T-cell (primary cell): ENCODE measurements at regions not wholly inside any gene's neighbourhood (a gene's known extent, or its start where the extent isn't known, plus 50 kb on each side); places are given as distances from the start of the nearest gene placed in this dataset.

Experiments used
- ATAC-seq, 4 experiments: fragments of 200-7000 bp in 3 of 4; fragments of 150-1000 bp in 1 of 4; cut with Tn5 transposase; replicated peaks in 1 of 4; 1 replicate in 3 of 4; 2 replicates in 1 of 4; pipeline ENCODE4 v1.10.0; 2021; ENCODE audit warnings: moderate library complexity in 3 of 4, mild to moderate bottlenecking in 2 of 4, moderate number of reproducible peaks in 1 of 4
- CTCF ChIA-PET, 2 donors: fragments of 300-600 bp; sonication (Branson Sonifier 250); formaldehyde crosslinking; loops; one replicate each; lab custom pipeline; 2022; ENCODE audit warnings: antibody characterized with exemption in 2 of 2; lab: Charles Lee
- POLR2A ChIA-PET, 2 donors: fragments of 300-600 bp; sonication (Branson Sonifier 250); formaldehyde crosslinking; loops; one replicate each; lab custom pipeline; 2022; ENCODE audit warnings: antibody characterized with exemption in 2 of 2; lab: Charles Lee
- DNase-seq, 35 experiments: peaks; one replicate each; pipeline versions ENCODE4 v3.0.0 to v3.0.0-alpha.2; 2013 to 2023
- H3K27ac ChIP-seq: one replicate; pipeline ENCODE4 v1.5.1; 2013; ENCODE audit warnings: low read length
- H3K27me3 ChIP-seq, 2 experiments: replicated peaks in 1 of 2; 1 replicate in 1 of 2; 2 replicates in 1 of 2; pipeline versions ENCODE4 v1.6.1 to v1.7.0; 2013; ENCODE audit warnings: low read length in 1 of 2, mixed read lengths in 1 of 2; ENCODE audit not compliant: control insufficient read depth in 2 of 2, insufficient read depth in 2 of 2; ENCODE audit errors: extremely low read depth in 1 of 2
- H3K36me3 ChIP-seq, 2 donors: 1 replicate in 1 of 2; 2 replicates in 1 of 2; pipeline versions ENCODE4 v1.6.1 to v1.7.0; 2013; ENCODE audit warnings: low read length in 1 of 2; ENCODE audit not compliant: control insufficient read depth in 2 of 2, insufficient read depth in 1 of 2; ENCODE audit errors: extremely low read depth in 1 of 2
- H3K4me1 ChIP-seq, 2 experiments: 1 replicate in 1 of 2; 2 replicates in 1 of 2; pipeline versions ENCODE4 v1.6.1 to v1.7.0; 2013; ENCODE audit warnings: low read length in 2 of 2, mixed read lengths in 1 of 2; ENCODE audit not compliant: insufficient read depth in 2 of 2, control insufficient read depth in 1 of 2; ENCODE audit errors: extremely low read depth in 1 of 2
- H3K4me3 ChIP-seq, 2 donors: 1 replicate in 1 of 2; 2 replicates in 1 of 2; pipeline versions ENCODE4 v1.5.1 to v1.7.0; 2013; ENCODE audit warnings: mild to moderate bottlenecking in 2 of 2, low read length in 1 of 2, moderate library complexity in 1 of 2; ENCODE audit not compliant: control insufficient read depth in 1 of 2; ENCODE audit errors: extremely low read depth in 1 of 2
- H3K9me3 ChIP-seq: 2 replicates; pipeline ENCODE4 v1.7.0; 2013
- H3K27ac Mint-ChIP-seq, 2 donors: one replicate each; pipeline ENCODE4 v1.8.0; 2020 to 2021; ENCODE audit warnings: mild to moderate bottlenecking in 2 of 2, mixed read lengths in 2 of 2
- H3K27me3 Mint-ChIP-seq, 2 donors: one replicate each; pipeline ENCODE4 v1.8.0; 2021 to 2022; ENCODE audit warnings: mixed read lengths in 2 of 2
- H3K36me3 Mint-ChIP-seq: one replicate; pipeline ENCODE4 v1.8.0; 2021; ENCODE audit warnings: mixed read lengths
- H3K4me1 Mint-ChIP-seq, 3 donors: one replicate each; pipeline ENCODE4 v1.8.0; 2020 to 2022; ENCODE audit warnings: mixed read lengths in 3 of 3, mild to moderate bottlenecking in 1 of 3
- H3K4me3 Mint-ChIP-seq, 3 donors: one replicate each; pipeline ENCODE4 v1.8.0; 2020 to 2022; ENCODE audit warnings: mild to moderate bottlenecking in 3 of 3, mixed read lengths in 3 of 3, moderate library complexity in 3 of 3
- H3K9me3 Mint-ChIP-seq, 3 donors: one replicate each; pipeline ENCODE4 v1.8.0; 2020 to 2022; ENCODE audit warnings: mixed read lengths in 3 of 3
- WGBS: methylation state at CpG from one replicate; pipeline ENCODE4 v1.1.5; 2013; ENCODE audit warnings: missing lambda C conversion rate; ENCODE audit not compliant: insufficient coverage; 5-methylcytosine and 5-hydroxymethylcytosine counted together

DNA sequence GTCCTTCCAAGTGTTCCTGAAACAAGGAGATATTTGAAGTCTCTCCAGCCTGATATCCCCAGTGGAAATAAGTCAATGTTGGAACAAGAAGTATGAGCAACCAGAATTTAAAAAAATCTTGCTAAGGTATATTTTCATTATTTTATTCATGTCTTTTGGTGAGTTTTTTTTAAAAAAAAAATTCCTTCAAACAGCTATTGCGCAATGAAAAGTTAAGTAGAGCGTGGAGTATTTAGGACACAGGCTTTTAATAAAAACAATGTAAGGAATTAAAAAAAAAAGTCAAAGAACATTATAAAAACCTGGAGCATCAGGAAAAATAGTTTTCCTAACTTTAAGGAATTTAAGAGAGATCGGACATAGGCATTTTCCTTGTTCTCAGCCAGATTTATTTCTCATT is 940.4 kb downstream of the KCNJ2 start:
- POLR2A ChIA-PET: no interaction called here
- WGBS: no CpG with 5 or more reads among the region's 3 CpGs
- no peaks in the 10 kb centered on the region for H3K36me3 Mint-ChIP-seq

GRCh38 chr17:71110326-71110725 is 941.0 kb downstream of the KCNJ2 start:
- ChIA-PET CTCF (no interaction called here), POLR2A (no interaction called here)
- H3K4me3 ChIP-seq: no peak overlapping the region
- no peaks in the 10 kb centered on the region for H3K9me3 ChIP-seq
- DNase-seq (no peak), ATAC-seq (no peak)
- H3K27ac ChIP-seq: no peak overlapping the region
- Mint-ChIP-seq H3K36me3 (no peaks in the 10 kb centered on the region), H3K4me1 (no peaks in the 10 kb centered on the region), H3K9me3 (peaks cover 0 to 8% (median 6%) of the 10 kb centered on the region in 3 donors), H3K27me3 (no peaks in the 10 kb centered on the region), H3K27ac (no peak overlapping the region), H3K4me3 (no peak overlapping the region)
- WGBS: 80% methylated on average over 1 of the region's 3 CpGs
- no peaks in the 10 kb centered on the region for H3K27me3 ChIP-seq
- H3K4me1 ChIP-seq: no peaks in the 10 kb centered on the region
- H3K36me3 ChIP-seq: no peaks in the 10 kb centered on the region

More for the DNA sequence above, 940.4 kb downstream of the KCNJ2 start:
- DNase-seq: no peak
- no peak overlapping the region for H3K27ac ChIP-seq
- no peak overlapping the region for H3K4me3 ChIP-seq
- no peaks in the 10 kb centered on the region for H3K4me1 Mint-ChIP-seq
- H3K36me3 ChIP-seq: no peaks in the 10 kb centered on the region
- CTCF ChIA-PET: no interaction called here
- H3K27me3 Mint-ChIP-seq: no peaks in the 10 kb centered on the region
- ATAC-seq: no peak
- H3K27ac Mint-ChIP-seq: no peak overlapping the region
- H3K9me3 Mint-ChIP-seq: peaks cover 2 to 8% (median 3%) of the 10 kb centered on the region in 3 donors
- H3K4me1 ChIP-seq: no peaks in the 10 kb centered on the region
- no peaks in the 10 kb centered on the region for H3K9me3 ChIP-seq
- no peak overlapping the region for H3K4me3 Mint-ChIP-seq
- no peaks in the 10 kb centered on the region for H3K27me3 ChIP-seq

DNA sequence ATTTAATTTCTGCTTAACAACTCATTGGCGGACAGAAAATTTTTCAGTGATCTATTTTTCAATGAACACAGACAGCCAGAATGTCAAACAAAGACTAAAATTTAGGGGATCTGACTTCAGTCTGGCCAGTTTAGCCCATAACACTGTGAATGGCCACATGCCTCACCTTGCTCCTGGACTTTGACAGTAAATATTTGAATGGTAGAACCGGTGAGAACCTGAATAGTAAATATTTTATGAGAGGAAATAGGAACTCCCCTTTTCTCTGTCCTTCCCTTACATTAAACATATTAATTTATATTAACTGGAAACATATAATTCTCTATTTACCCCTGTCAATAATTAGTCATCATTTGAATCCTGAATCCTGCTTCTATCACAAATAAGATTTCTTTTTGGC is 942.1 kb downstream of the KCNJ2 start:
- ATAC-seq: no peak
- no peaks in the 10 kb centered on the region for H3K36me3 ChIP-seq
- POLR2A ChIA-PET: no interaction called here

DNA sequence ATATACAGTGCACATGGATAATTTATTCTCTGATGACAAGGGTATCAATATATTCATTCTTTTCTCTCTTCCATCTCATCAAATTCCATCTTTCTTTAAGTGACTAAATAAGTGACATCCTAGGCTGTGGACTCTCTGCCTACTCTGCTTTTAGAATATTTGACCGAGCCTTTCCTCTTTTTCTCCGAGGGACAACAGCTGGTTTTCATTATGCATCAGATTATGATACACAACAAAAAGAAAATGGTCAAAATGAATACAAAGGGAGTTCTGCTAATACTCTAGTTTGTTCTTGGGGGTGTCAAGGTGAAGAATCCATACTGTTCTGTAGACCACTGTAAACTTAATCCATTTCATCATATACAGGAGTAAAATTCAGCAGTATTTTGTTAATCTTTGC is 942.6 kb downstream of the KCNJ2 start:
- no peaks in the 10 kb centered on the region for H3K4me1 Mint-ChIP-seq
- H3K27ac ChIP-seq: no peak overlapping the region
- no peak overlapping the region for H3K27ac Mint-ChIP-seq
- H3K27me3 ChIP-seq: no peaks in the 10 kb centered on the region
- WGBS: no CpG with 5 or more reads among the region's 2 CpGs
- CTCF ChIA-PET: no interaction called here
- peaks cover 0 to 13% (median 3%) of the 10 kb centered on the region in 3 donors for H3K9me3 Mint-ChIP-seq
- H3K36me3 ChIP-seq: no peaks in the 10 kb centered on the region
- POLR2A ChIA-PET: no interaction called here
- no peaks in the 10 kb centered on the region for H3K27me3 Mint-ChIP-seq
- ATAC-seq: no peak
- H3K9me3 ChIP-seq: no peaks in the 10 kb centered on the region
- H3K4me3 Mint-ChIP-seq: no peak overlapping the region
- no peak for DNase-seq
- no peaks in the 10 kb centered on the region for H3K4me1 ChIP-seq
- no peaks in the 10 kb centered on the region for H3K36me3 Mint-ChIP-seq
- H3K4me3 ChIP-seq: no peak overlapping the region

More for the DNA sequence above, 942.1 kb downstream of the KCNJ2 start:
- Mint-ChIP-seq H3K27me3 (no peaks in the 10 kb centered on the region), H3K4me3 (no peak overlapping the region), H3K36me3 (no peaks in the 10 kb centered on the region), H3K4me1 (no peaks in the 10 kb centered on the region), H3K27ac (no peak overlapping the region), H3K9me3 (peaks cover 0 to 13% (median 5%) of the 10 kb centered on the region in 3 donors)
- no peaks in the 10 kb centered on the region for H3K9me3 ChIP-seq
- CTCF ChIA-PET: no interaction called here
- no peaks in the 10 kb centered on the region for H3K4me1 ChIP-seq
- WGBS: no CpG with 5 or more reads among the region's 2 CpGs
- no peaks in the 10 kb centered on the region for H3K27me3 ChIP-seq
- no peak for DNase-seq
- no peak overlapping the region for H3K4me3 ChIP-seq
- no peak overlapping the region for H3K27ac ChIP-seq

DNA sequence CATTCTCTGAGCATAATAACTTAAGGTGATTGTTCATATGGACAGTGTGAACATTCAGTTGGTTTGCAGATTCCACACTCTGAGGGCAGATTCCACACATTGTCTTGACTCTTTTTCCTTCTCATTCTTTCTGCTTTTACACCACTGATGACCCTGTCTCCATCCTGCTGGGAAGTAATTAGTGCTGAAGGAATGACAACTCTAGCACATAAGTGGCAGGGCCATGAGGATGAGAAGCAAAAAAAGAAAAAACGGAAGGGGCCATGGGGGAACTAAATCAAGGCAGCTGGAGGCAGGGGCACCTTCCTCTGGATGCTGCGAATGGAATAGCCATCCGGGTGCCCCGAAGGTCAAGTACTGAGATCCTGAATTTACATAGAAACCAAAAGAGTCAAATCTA is 944.0 kb downstream of the KCNJ2 start:
- ATAC-seq: no peak
- ChIA-PET POLR2A (no interaction called here), CTCF (no interaction called here)
- Mint-ChIP-seq H3K27ac (no peak overlapping the region), H3K4me1 (no peaks in the 10 kb centered on the region), H3K36me3 (no peaks in the 10 kb centered on the region), H3K27me3 (no peaks in the 10 kb centered on the region), H3K4me3 (no peak overlapping the region), H3K9me3 (peaks cover 0 to 17% (median 9%) of the 10 kb centered on the region in 3 donors)
- 27% methylated on average over 2 of the region's 4 CpGs for WGBS
- Histone ChIP-seq H3K36me3 (no peaks in the 10 kb centered on the region), H3K4me3 (no peak overlapping the region), H3K27ac (no peak overlapping the region), H3K27me3 (no peaks in the 10 kb centered on the region), H3K9me3 (no peaks in the 10 kb centered on the region), H3K4me1 (no peaks in the 10 kb centered on the region)
- DNase-seq: no peak

GRCh38 chr17:71114911-71115668 is 945.8 kb downstream of the KCNJ2 start:
- Mint-ChIP-seq H3K27ac (no peak overlapping the region), H3K4me3 (no peak overlapping the region), H3K9me3 (peaks cover 5 to 17% (median 11%) of the 10 kb centered on the region in 3 donors), H3K27me3 (no peaks in the 10 kb centered on the region), H3K4me1 (no peaks in the 10 kb centered on the region), H3K36me3 (no peaks in the 10 kb centered on the region)
- 30% methylated on average over 1 of the region's 7 CpGs for WGBS
- H3K4me3 ChIP-seq: no peak overlapping the region
- H3K36me3 ChIP-seq: no peaks in the 10 kb centered on the region
- POLR2A ChIA-PET: no interaction called here
- no peaks in the 10 kb centered on the region for H3K4me1 ChIP-seq
- no peaks in the 10 kb centered on the region for H3K9me3 ChIP-seq
- DNase-seq: no peak
- H3K27ac ChIP-seq: no peak overlapping the region
- H3K27me3 ChIP-seq: no peaks in the 10 kb centered on the region
- CTCF ChIA-PET: no interaction called here
- ATAC-seq: no peak

- DNase-seq (no peak), ATAC-seq (no peak)
- Mint-ChIP-seq H3K36me3 (no peaks in the 10 kb centered on the region), H3K4me3 (no peak overlapping the region), H3K9me3 (peaks cover 5 to 14% (median 11%) of the 10 kb centered on the region in 3 donors), H3K27ac (no peak overlapping the region), H3K4me1 (no peaks in the 10 kb centered on the region), H3K27me3 (no peaks in the 10 kb centered on the region)
- Histone ChIP-seq H3K4me3 (no peak overlapping the region), H3K4me1 (no peaks in the 10 kb centered on the region), H3K36me3 (no peaks in the 10 kb centered on the region), H3K27ac (no peak overlapping the region), H3K27me3 (no peaks in the 10 kb centered on the region), H3K9me3 (no peaks in the 10 kb centered on the region)
- WGBS: 80% methylated on average over 1 of the region's 4 CpGs
- POLR2A ChIA-PET: no interaction called here
- CTCF ChIA-PET: no interaction called here
Measured at GRCh38 chr17:71115669-71115972, 946.3 kb downstream of the KCNJ2 start.
